GM19467 (cell line): ENCODE measurements at regions not wholly inside any gene's neighbourhood (a gene's known extent, or its start where the extent isn't known, plus 50 kb on each side); places are given as distances from the start of the nearest gene placed in this dataset.
"Not testable (repeated sequence)": the region's sequence is repeated elsewhere in the genome, so short reads cannot be mapped to it uniquely, and the experiment has no call there.

ENCODE experiments used
- ATAC-seq: cut with Tn5 transposase; IDR thresholded peaks from one replicate; pipeline ENCODE4 v1.9.1; 2021; ENCODE audit warnings: mild to moderate bottlenecking, moderate library complexity; ENCODE audit not compliant: unreplicated experiment

DNA sequence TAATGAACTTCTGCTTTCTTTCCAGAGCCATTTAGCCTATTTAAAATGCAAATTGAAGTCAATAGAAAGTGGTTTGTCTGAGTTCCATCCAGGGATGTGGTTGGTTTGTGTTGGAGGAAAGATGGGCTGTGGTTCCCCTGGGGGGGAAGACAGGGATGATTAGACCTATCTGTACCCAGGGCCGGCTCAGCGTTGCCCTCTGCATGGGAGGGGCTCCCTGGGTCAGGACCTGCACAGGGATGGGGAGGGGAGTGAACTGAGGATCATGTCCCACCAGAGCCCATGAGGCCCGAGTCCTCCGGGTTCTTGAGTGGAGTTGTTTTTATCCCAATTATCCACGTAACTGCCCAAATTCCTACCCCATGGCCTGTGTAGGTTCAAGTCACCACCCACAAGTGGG is 76.9 kb upstream of the SFSWAP start:
- no peak for ATAC-seq

DNA sequence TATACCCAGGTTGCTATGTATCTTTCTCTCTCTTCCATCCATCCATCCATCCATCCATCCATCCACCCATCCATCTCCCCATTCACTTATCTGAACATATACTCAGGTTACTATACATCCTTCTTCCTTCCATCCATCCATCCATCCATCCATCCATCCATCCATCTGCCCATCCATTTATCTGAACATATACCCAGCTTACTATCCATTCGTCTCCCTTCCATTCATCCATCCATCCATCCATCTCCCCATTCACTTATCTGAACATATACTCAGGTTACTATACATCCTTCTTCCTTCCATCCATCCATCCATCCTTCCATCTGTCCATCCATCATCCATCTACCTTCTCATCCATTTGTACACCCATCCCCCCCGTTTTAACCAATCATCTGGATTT is 75.9 kb upstream of the SFSWAP start:
- ATAC-seq: not testable (repeated sequence)

DNA sequence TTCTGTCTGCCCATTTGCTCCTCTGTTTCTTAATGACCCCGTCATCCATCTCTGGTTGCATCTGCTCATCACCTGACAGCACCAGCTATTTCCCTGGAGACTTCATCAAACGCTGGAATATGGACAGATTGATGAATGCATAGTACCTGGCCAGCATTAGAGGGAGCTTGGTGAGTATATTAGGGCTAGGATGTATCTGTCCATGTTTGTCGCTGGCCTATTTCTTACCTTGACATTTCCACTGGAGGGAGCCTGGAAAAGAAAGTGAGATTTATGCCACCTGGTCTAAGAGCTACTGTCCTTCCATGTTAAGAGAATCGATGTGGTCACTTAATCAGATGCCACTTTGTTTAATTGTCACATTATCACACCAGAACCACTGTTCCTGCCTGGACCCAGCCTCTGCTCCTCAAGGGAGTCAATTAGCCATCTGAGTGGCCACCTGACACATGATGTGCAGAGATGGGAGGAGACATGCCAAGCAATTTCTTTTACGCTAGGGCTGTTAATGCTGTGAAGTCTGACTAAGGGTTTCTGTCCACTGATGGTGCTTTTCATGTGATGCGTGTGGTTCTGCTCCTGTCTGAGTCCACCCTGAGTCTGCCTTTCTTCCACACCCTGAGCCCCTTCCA is 75.3 kb upstream of the SFSWAP start:
- no peak for ATAC-seq

DNA sequence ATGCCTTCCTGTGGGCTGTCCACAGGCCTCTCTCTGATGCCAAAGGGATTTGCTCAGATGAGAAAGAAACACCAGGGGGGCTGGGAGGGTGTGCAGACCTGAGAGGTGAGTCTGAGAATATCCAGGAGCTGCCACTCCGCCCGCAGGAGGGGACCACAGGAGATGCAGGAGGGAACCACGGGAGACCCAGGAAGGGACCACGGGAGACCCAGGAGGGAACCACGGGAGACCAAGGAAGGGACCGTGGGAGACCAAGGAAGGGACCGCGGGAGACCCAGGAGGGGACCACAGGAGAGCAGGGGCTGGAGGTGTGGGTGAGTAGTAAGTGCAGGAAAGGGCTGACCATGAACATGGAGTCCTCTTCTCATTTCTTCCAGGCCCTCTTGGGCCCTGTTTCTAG is 74.6 kb upstream of the SFSWAP start:
- no peak for ATAC-seq

DNA sequence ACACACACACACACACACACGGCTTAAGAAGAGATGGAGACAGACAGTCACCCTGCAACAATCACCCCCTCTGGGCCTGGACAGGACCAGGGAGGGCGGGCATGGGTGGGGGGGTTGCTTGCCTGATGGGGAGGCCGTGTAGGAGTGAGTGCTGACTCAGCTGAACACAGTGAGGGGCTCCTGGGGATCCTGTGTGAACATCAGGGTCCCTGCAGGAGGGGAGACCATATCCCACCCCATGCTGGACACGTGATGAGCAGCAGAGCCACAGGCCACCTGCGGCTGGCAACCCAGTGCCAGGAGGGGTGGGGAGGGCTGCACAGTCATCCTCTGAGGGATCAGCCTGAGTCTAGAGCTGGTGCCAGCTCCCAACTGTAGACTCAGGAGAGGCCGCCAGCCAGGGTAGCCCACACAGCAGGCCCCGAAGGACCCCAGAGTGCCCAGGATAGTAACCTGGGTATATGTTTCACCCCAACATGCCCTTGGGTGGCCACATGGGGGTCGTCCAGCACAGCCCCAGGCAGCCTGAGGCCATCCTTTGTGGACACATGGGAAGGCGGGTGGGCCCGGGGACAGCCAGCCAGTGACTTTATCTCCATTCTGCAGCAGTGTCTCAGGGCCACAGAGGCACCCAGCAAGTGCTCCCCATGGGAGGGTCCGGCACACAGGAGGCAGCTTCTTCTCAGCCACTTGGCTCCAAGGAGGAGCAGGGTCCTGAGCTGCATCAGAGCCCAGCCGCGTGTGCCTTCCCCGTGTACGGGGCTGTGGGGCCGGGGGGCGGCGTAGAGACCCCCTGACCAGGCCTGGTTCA is 73.7 kb upstream of the SFSWAP start:
- ATAC-seq: no peak

DNA sequence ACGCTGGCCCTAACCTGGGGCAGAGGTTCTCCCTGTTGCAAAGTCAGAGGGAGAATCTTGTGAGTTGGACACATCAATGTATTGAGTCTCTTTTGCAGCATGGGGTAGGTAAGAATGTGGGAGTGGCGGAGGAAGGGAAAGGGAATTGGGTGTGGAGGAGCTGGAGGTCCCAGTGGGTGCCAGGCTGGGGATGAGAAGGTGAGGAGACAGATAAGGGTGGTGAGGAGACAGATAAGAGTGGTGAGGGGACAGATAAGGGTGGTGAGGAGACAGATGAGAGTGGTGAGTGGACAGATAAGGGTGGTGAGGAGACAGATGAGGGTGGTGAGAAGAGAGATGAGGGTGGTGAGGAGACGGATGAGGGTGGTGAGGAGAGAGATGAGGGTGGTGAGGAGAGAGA is 72.9 kb upstream of the SFSWAP start:
- ATAC-seq: no peak

DNA sequence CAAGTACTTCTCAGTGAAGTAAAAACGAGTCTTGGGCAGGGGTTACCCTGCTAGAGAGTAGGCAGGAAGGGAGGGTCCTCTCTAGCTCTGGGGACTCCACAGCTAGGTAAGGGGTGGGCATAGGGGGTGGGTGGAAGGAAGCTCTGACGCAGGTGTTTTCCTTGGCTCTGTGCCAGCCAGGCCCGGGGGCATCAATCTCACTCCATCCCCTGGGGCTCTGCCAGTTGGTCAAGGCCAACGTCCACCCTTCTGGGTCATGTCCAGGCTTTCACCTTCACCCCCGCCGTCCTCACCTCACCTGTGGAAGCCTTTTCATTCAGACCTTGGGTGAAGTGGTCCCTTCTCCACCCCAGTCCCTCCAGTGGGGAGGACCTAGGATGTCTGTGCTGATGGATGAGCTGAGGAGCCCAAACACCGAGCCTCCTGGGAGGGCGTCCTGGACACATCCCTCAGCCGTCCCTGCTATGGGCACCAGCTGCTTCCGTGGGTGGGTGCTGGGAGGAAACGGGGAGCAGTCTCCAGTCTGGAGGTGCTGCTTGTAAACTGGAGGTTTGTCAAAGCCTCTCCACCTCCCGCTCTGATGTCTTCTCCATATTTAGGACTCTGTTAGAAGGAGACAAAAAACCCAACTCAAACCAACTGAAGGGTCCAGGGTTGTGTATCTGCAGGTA is 71.5 kb upstream of the SFSWAP start:
- no peak for ATAC-seq

DNA sequence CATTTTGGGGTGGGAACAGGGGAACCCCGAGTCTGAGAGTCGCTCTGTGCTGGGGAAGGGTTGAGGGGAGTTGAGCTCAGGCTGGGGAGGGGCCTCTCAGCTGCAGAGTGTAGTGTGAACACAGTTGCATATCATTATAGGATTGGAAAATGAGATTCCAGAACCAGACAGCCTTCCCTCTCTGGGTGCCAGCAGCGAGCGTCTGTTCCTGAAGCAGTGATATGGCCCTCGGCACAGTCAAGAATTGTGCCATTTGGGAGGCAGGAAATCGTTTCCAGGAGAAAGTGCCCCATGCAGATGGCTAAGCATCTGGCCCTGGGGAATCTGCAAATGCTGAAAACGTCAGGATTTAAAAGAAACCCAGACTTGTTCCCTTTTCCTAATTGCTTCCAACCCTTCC is 70.4 kb upstream of the SFSWAP start:
- ATAC-seq: no peak

DNA sequence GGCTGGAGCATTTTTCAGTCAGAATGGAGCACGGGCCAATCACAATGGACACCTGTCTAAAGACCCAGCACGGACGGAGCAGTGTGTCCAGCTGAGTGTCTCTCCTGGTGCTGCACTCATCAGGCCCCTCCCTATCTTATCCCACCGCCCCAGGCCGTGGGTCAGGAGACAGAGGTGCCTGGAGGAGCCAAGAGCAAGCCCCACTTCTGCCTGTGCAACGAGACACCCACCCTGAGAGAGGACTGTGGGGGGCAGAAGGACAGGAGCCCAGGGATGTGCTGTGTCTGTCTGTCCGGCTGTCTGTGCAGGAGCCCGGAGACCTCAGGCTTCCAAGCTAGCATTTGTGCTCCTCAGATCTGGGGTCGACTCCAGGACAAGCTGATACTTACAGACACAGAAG is 69.6 kb upstream of the SFSWAP start:
- ATAC-seq: no peak

DNA sequence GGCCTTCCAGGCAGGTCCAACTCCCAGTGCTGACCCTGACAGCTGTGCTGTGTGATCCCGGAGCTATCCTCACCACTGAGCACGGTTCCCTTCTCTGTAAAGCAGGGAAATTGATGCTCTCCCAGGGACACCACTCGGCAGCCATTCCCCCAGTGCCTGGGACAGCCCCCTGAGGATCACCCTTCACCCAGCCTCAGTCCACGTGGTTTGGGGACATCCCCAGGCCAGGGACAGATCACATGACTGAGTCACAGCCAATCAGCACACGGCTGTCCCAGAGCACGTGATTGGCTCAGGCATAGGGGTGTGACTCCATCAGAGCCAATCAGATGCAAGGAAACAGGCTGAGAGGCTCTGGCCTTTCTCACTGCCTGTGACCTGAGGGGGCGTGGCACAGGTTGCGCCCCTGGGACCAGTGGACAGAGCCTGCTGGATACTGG is 68.8 kb upstream of the SFSWAP start:
- ATAC-seq: no peak

DNA sequence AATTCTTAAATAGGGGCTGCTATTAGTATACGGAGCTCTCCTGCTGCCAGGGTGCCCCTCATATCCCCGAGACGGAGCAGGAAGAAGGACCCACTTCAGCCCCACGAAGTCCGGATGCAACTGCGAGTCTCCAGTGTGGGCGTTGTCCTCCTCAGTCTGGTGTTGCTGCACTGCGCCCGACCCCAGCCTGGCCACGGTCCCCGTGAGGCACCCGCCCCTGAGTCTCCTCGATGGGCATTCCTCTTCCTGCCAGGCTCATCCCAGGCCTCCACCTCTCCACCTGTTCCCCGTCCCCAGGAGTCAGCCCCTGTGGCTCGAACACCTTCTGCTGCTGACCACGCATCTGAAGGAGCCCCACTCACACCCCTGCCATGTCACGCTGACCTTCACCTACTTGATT is 68.1 kb upstream of the SFSWAP start:
- ATAC-seq: no peak

DNA sequence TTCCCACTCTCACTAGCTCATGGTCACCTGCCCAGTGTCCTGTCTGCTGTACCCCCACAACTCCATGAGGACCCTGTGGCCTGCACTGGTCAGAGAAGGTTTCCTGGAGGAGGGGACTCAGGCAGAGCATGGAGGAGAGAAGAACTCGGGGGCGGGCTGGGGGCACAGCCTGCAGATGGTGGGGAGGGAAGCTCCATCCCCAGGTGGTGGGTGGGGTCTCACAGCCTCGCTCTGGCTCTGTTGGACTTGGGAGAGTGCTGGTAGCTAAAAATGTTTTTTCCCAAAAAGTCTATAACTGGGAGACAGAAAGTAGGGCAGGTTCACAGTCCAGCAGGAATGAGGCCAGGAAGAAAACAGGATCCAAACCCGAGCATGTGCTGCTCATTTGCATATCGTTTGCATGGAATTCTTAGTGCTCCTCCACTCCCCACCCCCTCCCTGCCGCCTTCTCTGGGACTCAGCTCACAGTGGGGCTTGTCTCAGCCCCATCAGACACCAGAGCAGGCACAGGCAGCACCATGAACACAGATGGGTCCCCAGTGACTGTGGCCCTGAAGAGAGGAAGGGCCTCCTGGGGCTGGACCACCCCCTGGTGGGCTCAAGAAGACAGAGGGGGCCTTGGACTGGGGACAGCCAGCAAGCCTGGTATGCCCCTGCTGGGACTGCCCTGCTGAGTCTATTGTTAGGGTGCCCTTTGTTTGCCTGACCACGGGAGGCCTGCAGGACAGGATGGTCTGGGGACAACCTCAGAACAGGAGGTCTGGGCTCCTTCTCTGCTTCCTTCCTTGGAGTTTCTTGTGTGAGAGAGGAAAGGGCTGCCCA is 67.0 kb upstream of the SFSWAP start:
- no peak for ATAC-seq

DNA sequence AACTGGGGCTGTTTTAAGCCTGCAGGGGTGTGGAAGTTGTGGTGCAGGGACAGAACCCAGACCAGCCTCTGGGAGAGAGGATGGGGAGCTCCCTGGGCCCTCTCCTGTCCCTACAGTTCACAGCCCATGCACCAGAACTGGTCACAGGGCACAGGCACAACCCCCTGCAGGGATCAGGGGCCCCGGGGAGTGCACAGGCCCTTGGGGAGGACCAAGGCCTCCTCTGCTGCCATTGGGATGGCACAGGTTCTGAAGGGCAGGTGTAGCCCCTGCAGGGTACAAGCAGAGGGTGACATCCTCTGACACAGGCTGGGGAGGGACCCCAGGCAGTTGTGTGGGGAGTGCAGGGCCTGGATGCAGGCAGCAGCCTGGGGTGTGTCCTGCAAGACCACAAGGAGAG is 66.4 kb upstream of the SFSWAP start:
- no peak for ATAC-seq

DNA sequence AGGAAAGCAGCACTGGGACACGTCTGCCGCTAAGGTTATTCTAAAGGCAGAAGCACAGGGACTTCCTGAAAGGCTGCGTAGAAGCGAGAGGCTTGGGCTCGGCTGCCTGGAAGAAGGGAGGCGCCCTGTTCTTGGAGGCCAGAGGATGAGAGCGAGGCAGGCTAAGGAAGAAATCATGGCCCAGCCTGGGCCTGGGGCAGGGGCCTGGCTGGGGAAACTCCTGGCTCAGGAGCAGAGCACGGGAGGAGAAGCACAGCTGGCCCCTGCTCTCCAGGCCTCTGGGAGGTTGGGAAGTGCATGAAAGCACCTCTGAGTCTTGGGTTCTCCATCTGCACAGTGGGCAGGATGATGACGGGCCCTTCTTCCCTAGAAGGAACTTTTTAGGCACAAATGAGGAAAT is 66.0 kb upstream of the SFSWAP start:
- ATAC-seq: not testable (repeated sequence)

DNA sequence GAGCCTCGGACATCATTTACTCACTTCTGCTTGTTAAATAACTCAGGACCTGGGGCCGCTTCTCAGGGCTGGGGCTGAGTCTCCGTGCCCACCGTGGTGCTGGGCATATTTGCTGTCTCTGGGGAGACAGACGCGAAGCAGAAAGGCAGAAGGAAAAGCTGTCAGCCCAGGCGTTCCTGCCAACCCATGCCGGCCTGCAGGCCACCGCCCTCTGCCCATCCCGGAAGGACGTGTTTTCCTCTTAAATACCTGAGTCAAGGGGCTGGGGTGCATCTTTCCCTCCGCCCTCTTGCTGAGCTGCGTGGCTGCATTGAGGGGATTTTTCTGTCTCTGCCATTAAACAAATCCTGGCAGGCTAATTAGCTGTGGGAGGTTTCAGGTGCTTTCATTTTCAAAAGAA is 65.3 kb upstream of the SFSWAP start:
- not testable (repeated sequence) for ATAC-seq

DNA sequence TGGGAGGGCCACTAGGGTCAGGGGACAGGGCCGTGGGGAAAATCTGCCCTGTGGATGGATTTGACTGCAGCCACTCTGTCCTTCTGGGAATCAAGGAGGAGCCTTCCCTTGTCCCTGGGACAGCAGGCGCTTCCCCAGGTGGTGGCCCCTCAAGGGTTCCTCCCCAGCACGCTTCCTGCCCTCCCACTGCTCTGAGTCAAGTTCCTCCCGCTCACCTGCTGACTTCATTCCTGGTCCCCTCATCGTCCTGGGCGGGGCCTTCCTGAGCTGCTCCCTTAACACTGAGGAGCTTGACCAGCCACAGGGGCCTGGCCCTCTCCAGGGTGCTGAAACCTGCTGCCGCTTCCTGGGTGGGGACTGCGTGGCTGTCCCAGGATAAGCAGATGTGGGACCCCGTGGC is 64.4 kb upstream of the SFSWAP start:
- not testable (repeated sequence) for ATAC-seq

DNA sequence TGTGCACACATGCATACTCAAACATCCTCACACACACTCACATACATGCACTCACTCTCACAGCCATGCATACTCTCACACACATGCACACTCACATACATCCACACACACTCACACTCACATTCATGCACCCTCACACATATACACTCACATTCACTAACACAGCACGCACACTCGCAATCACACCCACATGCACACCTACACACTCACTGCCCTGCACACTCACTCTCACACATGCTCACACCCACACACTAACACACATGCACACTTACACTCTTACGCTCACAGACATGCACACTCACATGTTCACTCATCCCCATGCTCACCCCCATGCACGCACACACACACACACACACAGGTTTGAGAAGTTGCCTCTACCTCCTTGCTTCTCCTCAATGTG is 63.2 kb upstream of the SFSWAP start:
- no peak for ATAC-seq

DNA sequence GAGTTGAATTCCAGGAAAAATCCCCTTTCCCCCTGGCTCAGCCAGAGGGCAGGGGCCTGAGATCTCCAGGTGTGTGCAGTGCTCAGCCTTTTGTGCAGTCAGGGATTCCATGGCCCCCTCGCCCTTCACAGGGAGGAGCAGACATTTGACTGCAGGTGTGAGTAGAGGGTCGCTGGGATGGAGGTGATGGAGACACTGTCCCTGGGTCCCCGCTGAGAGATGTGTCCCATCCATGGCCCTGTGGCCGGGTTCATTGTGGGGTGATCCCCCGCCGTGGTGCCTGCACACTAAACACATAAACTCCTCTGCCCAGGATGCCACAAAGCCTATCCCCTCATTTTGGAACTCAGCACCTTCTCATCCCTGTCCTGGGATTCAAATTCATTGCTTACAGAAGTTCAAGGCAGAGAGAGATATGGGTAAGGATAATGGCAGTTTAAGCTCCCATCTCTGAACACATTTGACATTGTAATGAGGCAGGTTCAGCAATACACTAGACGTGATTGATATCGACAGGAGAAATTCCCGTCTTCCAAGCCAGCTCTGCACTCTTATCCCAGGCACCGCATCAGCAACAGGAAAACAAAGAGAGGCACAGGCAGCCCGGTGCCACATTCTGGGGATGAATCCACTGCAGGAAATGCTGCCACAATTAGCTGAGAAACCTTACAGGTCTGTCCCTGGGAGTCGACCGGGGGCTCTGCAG is 55.3 kb upstream of the SFSWAP start:
- ATAC-seq: not testable (repeated sequence)

DNA sequence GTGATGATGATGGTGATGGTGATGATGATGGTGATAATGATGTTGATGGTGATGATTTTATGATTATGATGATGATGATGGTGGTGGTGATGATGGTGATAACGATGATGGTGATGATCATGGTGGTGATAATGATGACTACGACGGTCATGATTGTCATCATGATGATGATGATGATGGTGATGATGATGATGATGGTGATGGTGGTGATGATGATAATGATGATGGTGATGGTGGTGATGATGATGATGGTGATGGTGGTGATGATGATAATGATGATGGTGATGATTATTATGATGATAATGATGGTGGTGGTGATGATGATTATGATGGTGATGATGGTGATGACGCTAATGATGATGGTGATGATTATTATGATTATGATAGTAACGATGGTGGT is 54.1 kb upstream of the SFSWAP start:
- not testable (repeated sequence) for ATAC-seq

DNA sequence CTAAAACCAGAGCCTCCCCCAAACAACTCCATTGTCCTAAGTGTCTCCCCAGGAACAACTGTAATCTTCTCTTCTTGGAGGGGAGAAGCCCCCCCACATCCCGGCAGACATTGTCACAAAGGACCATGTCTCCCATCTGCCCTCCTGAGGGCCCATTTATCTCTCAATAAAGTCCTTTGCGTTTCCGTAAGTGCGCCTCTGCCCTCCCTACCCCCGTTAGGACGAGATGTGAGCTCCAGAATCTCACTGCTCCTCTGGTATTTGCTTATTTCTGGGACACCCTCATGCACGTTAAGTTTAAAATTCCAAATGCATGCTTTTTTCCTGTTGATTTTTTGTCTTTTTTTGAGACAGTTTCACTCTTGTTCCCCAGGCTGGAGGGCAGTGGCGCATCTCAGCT is 52.3 kb upstream of the SFSWAP start:
- not testable (repeated sequence) for ATAC-seq

DNA sequence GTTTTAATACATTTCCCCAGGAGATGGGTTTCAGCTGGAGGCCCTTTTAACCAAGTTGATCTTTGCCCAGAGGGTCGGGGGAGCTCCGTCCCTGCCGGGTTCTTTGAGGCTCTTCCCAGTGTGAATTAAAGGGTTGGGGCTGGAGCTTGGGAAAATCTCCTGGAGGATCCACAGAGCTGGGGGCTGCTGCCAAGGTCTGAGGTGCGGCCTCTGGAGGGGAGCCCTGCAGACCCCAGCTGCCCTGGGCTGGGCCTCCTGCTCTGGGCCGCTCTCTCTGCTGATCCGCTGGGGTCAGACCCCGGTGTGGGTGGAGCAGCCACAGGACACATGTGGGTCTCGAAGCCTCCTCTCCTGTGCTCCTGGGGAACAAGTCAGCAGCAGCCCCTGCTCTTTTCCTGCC is 51.4 kb upstream of the SFSWAP start:
- ATAC-seq: not testable (repeated sequence)
